Neuronal stem cell (in vitro differentiated cells): ENCODE measurements at regions not wholly inside any gene's neighbourhood (a gene's known extent, or its start where the extent isn't known, plus 50 kb on each side); places are given as distances from the start of the nearest gene placed in this dataset.
A peak's percentile ranks its signal among the peaks of the same experiment; 100 is the strongest.

Experiments
- DNase-seq: peaks from one replicate; pipeline ENCODE4 v3.0.0-alpha.2; 2013; ENCODE audit warnings: low spot score
- H2AFZ ChIP-seq: one replicate; pipeline ENCODE4 v1.6.1; 2013; ENCODE audit warnings: mild to moderate bottlenecking, low read length, inconsistent platforms
- H2AK5ac ChIP-seq: 2 replicates; pipeline ENCODE4 v1.6.1; 2013; ENCODE audit warnings: low read depth, mild to moderate bottlenecking, inconsistent platforms, low read length, moderate library complexity, mixed read lengths
- H2BK120ac ChIP-seq: 2 replicates; pipeline ENCODE4 v1.6.1; 2013; ENCODE audit warnings: low read depth, mild to moderate bottlenecking, inconsistent platforms, low read length, moderate library complexity, mixed read lengths
- H2BK12ac ChIP-seq: one replicate; pipeline ENCODE4 v1.6.1; 2013; ENCODE audit warnings: low read length, inconsistent platforms
- H2BK15ac ChIP-seq: 2 replicates; pipeline ENCODE4 v1.6.1; 2013; ENCODE audit warnings: mild to moderate bottlenecking, low read length, inconsistent platforms, mixed read lengths
- H2BK5ac ChIP-seq: one replicate; pipeline ENCODE4 v1.6.1; 2013; ENCODE audit warnings: inconsistent platforms, mild to moderate bottlenecking, low read length, moderate library complexity
- H3K14ac ChIP-seq: one replicate; pipeline ENCODE4 v1.6.1; 2013; ENCODE audit warnings: low read length, inconsistent platforms
- H3K18ac ChIP-seq: 2 replicates; pipeline ENCODE4 v1.6.1; 2013; ENCODE audit warnings: low read length, inconsistent platforms
- H3K23ac ChIP-seq: 2 replicates; pipeline ENCODE4 v1.6.1; 2013; ENCODE audit warnings: low read depth, mild to moderate bottlenecking, mixed read lengths, low read length, inconsistent platforms; ENCODE audit not compliant: poor library complexity
- H3K27ac ChIP-seq: replicated peaks from 3 replicates; pipeline ENCODE4 v1.5.1; 2013; ENCODE audit warnings: low read length, inconsistent platforms
- H3K27me3 ChIP-seq, 3 experiments: 2 replicates each; pipeline ENCODE4 v1.6.1; 2013; ENCODE audit warnings: low read length in 3 of 3, mild to moderate bottlenecking in 2 of 3, inconsistent platforms in 1 of 3, low read depth in 1 of 3, mixed read lengths in 1 of 3, moderate library complexity in 1 of 3; ENCODE audit not compliant: control insufficient read depth in 3 of 3, insufficient read depth in 3 of 3
- H3K36me3 ChIP-seq, 2 donors: replicated peaks in 1 of 2; 2 replicates each; pipeline ENCODE4 v1.6.1; 2013; ENCODE audit warnings: low read length in 2 of 2; ENCODE audit not compliant: control insufficient read depth in 2 of 2, insufficient read depth in 2 of 2
- H3K4ac ChIP-seq: 2 replicates; pipeline ENCODE4 v1.6.1; 2013; ENCODE audit warnings: inconsistent platforms, mild to moderate bottlenecking, low read length, moderate library complexity
- H3K4me1 ChIP-seq, 2 donors: 1 replicate in 1 of 2; 2 replicates in 1 of 2; pipeline ENCODE4 v1.6.1; 2013; ENCODE audit warnings: low read length in 2 of 2, low read depth in 1 of 2; ENCODE audit not compliant: control insufficient read depth in 2 of 2, insufficient read depth in 1 of 2
- H3K4me2 ChIP-seq: one replicate; pipeline ENCODE4 v1.6.1; 2013; ENCODE audit warnings: mild to moderate bottlenecking, low read length, inconsistent platforms; ENCODE audit not compliant: insufficient read depth, poor library complexity, severe bottlenecking
- H3K4me3 ChIP-seq, 2 donors: 2 replicates each; pipeline ENCODE4 v1.5.1; 2013; ENCODE audit warnings: low read length in 2 of 2, mild to moderate bottlenecking in 2 of 2, inconsistent platforms in 1 of 2, moderate library complexity in 1 of 2
- H3K79me1 ChIP-seq: one replicate; pipeline ENCODE4 v1.6.1; 2013; ENCODE audit warnings: low read depth, mild to moderate bottlenecking, inconsistent platforms, low read length, moderate library complexity
- H3K9ac ChIP-seq: one replicate; pipeline ENCODE4 v1.6.1; 2013; ENCODE audit warnings: mild to moderate bottlenecking, low read depth, low read length, inconsistent platforms; ENCODE audit not compliant: poor library complexity
- H3K9me3 ChIP-seq, 2 donors: replicated peaks in 1 of 2; 2 replicates each; pipeline versions ENCODE3 to v1.6.1; 2013; ENCODE audit warnings: low read length in 2 of 2, mild to moderate bottlenecking in 2 of 2, inconsistent platforms in 1 of 2, low read depth in 1 of 2, mixed read lengths in 1 of 2, moderate library complexity in 1 of 2; ENCODE audit not compliant: control insufficient read depth in 2 of 2, insufficient read depth in 1 of 2
- H4K8ac ChIP-seq: one replicate; pipeline ENCODE4 v1.6.1; 2013; ENCODE audit warnings: low read depth, mild to moderate bottlenecking, inconsistent platforms, low read length, moderate library complexity
- H4K91ac ChIP-seq: one replicate; pipeline ENCODE4 v1.6.1; 2013; ENCODE audit warnings: low read length, low read depth, mild to moderate bottlenecking, inconsistent platforms; ENCODE audit not compliant: poor library complexity
- WGBS, 2 donors: extraction: QIAGEN DNeasy Blood & Tissue Kit; methylation state at CpG; one replicate each; pipeline ENCODE4 v1.1.7; 2013; ENCODE audit warnings: missing lambda C conversion rate in 2 of 2, mixed read lengths in 1 of 2; ENCODE audit not compliant: insufficient read length in 2 of 2, insufficient replicate concordance in 1 of 2; ENCODE audit errors: extremely low coverage in 2 of 2; 5-methylcytosine and 5-hydroxymethylcytosine counted together

GRCh38 chr5:6829150-6829784, 116.0 kb downstream of the TENT4A start:
- no peak overlapping the region for H2BK5ac ChIP-seq
- H3K36me3 ChIP-seq: no peaks in the 10 kb centered on the region
- peaks cover 0 to 9% of the 10 kb centered on the region in 2 donors for H3K9me3 ChIP-seq
- no peak overlapping the region for H2BK120ac ChIP-seq
- H3K4ac ChIP-seq: no peak overlapping the region
- no peak overlapping the region for H3K4me2 ChIP-seq
- H2AFZ ChIP-seq: no peak overlapping the region
- H3K23ac ChIP-seq: peak overlapping the region; percentile 3
- no peak overlapping the region for H2BK15ac ChIP-seq
- H3K4me3 ChIP-seq: no peak overlapping the region
- no peak overlapping the region for H2BK12ac ChIP-seq
- no peak overlapping the region for H2AK5ac ChIP-seq
- no peak overlapping the region for H3K9ac ChIP-seq
- no CpG with 5 or more reads among the region's 5 CpGs for WGBS, 2 donors
- H3K14ac ChIP-seq: no peak overlapping the region
- H4K91ac ChIP-seq: no peak overlapping the region
- no peak for DNase-seq
- peaks cover 4 to 6% of the 10 kb centered on the region in 2 donors for H3K4me1 ChIP-seq
- no peaks in the 10 kb centered on the region for H3K79me1 ChIP-seq
- no peak overlapping the region for H4K8ac ChIP-seq
- no peaks in the 10 kb centered on the region for H3K27me3 ChIP-seq
- H3K27ac ChIP-seq: no peak overlapping the region
- H3K18ac ChIP-seq: no peak overlapping the region

GRCh38 chr5:6830643-6831239, 117.5 kb downstream of the TENT4A start:
- H3K9me3 ChIP-seq: peaks cover 0 to 8% of the 10 kb centered on the region in 2 donors
- H2BK5ac ChIP-seq: no peak overlapping the region
- H3K9ac ChIP-seq: no peak overlapping the region
- H3K23ac ChIP-seq: peak overlapping the region; percentile 2
- no peak overlapping the region for H4K91ac ChIP-seq
- peak overlapping the region in 1 of 2 donors; percentile 71 for H3K4me3 ChIP-seq
- H2BK120ac ChIP-seq: no peak overlapping the region
- H3K4ac ChIP-seq: no peak overlapping the region
- no peaks in the 10 kb centered on the region for H3K36me3 ChIP-seq
- H3K4me1 ChIP-seq: peaks cover 4% of the 10 kb centered on the region in 2 donors
- H3K4me2 ChIP-seq: no peak overlapping the region
- H3K79me1 ChIP-seq: no peaks in the 10 kb centered on the region
- H2BK12ac ChIP-seq: no peak overlapping the region
- no peak overlapping the region for H3K18ac ChIP-seq
- no peak overlapping the region for H2AFZ ChIP-seq
- H4K8ac ChIP-seq: no peak overlapping the region
- H2BK15ac ChIP-seq: no peak overlapping the region
- no peak overlapping the region for H2AK5ac ChIP-seq
- peak overlapping the region; percentile 3 for H3K14ac ChIP-seq
- no CpG with 5 or more reads among the region's 15 CpGs for WGBS, 2 donors
- H3K27ac ChIP-seq: no peak overlapping the region
- no peak for DNase-seq
- no peaks in the 10 kb centered on the region for H3K27me3 ChIP-seq

- no CpG with 5 or more reads among the region's 7 CpGs for WGBS, 2 donors
- no peak overlapping the region for H2BK120ac ChIP-seq
Observed at GRCh38 chr5:6831678-6832671, 118.7 kb downstream of the TENT4A start.

GRCh38 chr5:6832994-6833393, 119.8 kb downstream of the TENT4A start:
- Histone ChIP-seq H3K27me3 (no peaks in the 10 kb centered on the region), H2BK12ac (no peak overlapping the region), H3K4me3 (no peak overlapping the region), H2BK5ac (no peak overlapping the region), H3K36me3 (no peaks in the 10 kb centered on the region), H2BK15ac (no peak overlapping the region), H3K4ac (no peak overlapping the region), H2BK120ac (no peak overlapping the region), H3K9me3 (peaks cover 3 to 10% of the 10 kb centered on the region in 2 donors), H3K14ac (no peak overlapping the region), H3K27ac (no peak overlapping the region), H3K9ac (no peak overlapping the region), H2AK5ac (no peak overlapping the region), H2AFZ (no peak overlapping the region), H4K91ac (no peak overlapping the region), H4K8ac (no peak overlapping the region), H3K79me1 (no peaks in the 10 kb centered on the region), H3K23ac (no peak overlapping the region), H3K4me2 (no peak overlapping the region), H3K4me1 (peaks cover 0 to 4% of the 10 kb centered on the region in 2 donors), H3K18ac (no peak overlapping the region)
- no peak for DNase-seq
- WGBS, 2 donors: no CpG with 5 or more reads among the region's 2 CpGs

More at GRCh38 chr5:6831678-6832671, 118.7 kb downstream of the TENT4A start:
- Histone ChIP-seq H2BK12ac (no peak overlapping the region), H3K14ac (no peak overlapping the region), H3K27me3 (no peaks in the 10 kb centered on the region), H3K36me3 (no peaks in the 10 kb centered on the region), H2BK5ac (no peak overlapping the region), H3K4ac (no peak overlapping the region), H3K23ac (no peak overlapping the region), H3K4me1 (peaks cover 0 to 4% of the 10 kb centered on the region in 2 donors), H4K91ac (no peak overlapping the region), H3K4me3 (no peak overlapping the region), H3K9ac (no peak overlapping the region), H3K9me3 (peaks cover 0 to 10% of the 10 kb centered on the region in 2 donors), H2AFZ (no peak overlapping the region), H3K18ac (no peak overlapping the region), H3K27ac (no peak overlapping the region), H3K79me1 (no peaks in the 10 kb centered on the region), H2BK15ac (no peak overlapping the region), H2AK5ac (no peak overlapping the region), H3K4me2 (no peak overlapping the region), H4K8ac (no peak overlapping the region)
- no peak for DNase-seq
